Esophagus squamous epithelium (tissue), 5 donors: ENCODE measurements at regions not wholly inside any gene's neighbourhood (a gene's known extent, or its start where the extent isn't known, plus 50 kb on each side); places are given as distances from the start of the nearest gene placed in this dataset.

Source experiments
- DNase-seq: peaks from one replicate; lab custom pipeline; 2025; lab: John Stamatoyannopoulos, UW
- H3K27ac ChIP-seq, 4 donors: fragments of 200-600 bp; sonication (generic); one replicate each; pipeline ENCODE4 v1.5.1; 2016 to 2019; ENCODE audit warnings: mild to moderate bottlenecking in 1 of 4
- H3K27me3 ChIP-seq, 4 donors: fragments of 200-600 bp; sonication (generic); 1 replicate in 3 of 4; 2 replicates in 1 of 4; pipeline versions ENCODE4 v1.5.1 to v1.6.0; 2017 to 2021; ENCODE audit warnings: antibody characterized with exemption in 1 of 4
- H3K36me3 ChIP-seq, 3 donors: fragments of 200-600 bp; sonication (generic); one replicate each; pipeline ENCODE4 v1.5.1; 2016 to 2019
- H3K4me1 ChIP-seq, 3 donors: fragments of 200-600 bp; sonication (generic); one replicate each; pipeline ENCODE4 v1.5.1; 2017 to 2019
- H3K4me3 ChIP-seq, 4 donors: fragments of 200-600 bp; sonication (generic); 1 replicate in 3 of 4; 2 replicates in 1 of 4; pipeline ENCODE4 v1.5.1; 2016 to 2019; ENCODE audit warnings: mild to moderate bottlenecking in 2 of 4, moderate library complexity in 1 of 4
- H3K9me3 ChIP-seq, 3 donors: fragments of 200-600 bp; sonication (generic); one replicate each; pipeline ENCODE4 v1.5.1; 2016 to 2019
- POLR2A ChIP-seq, 4 donors: fragments of 450-650 bp; IDR thresholded peaks; one replicate each; pipeline ENCODE4 v1.6.1; 2017; ENCODE audit warnings: antibody characterized with exemption in 4 of 4, mild to moderate bottlenecking in 4 of 4, moderate library complexity in 3 of 4
- WGBS, 2 donors: methylation state at CpG; one replicate each; pipeline ENCODE4 v1.1.5; 2018; 5-methylcytosine and 5-hydroxymethylcytosine counted together
- intact Hi-C: fragments of 100-400 bp; cut with DNase I; formaldehyde crosslinking; loops from one replicate; pipeline ENCODE4 v1.15.0; 2022
- TF ChIP-seq, protein P1 (sequence below), 6 experiments: fragments of 450-650 bp in 4 of 6; fragments of 200-600 bp in 2 of 6; sonication (generic) in 2 of 6; IDR thresholded peaks; one replicate each; pipeline ENCODE4 v1.5.1; 2016 to 2019; ENCODE audit warnings: antibody characterized with exemption in 6 of 6, mild to moderate bottlenecking in 4 of 6, moderate library complexity in 4 of 6
- donor health status: DM: yes; HTN: yes; CAD: no.

DNA sequence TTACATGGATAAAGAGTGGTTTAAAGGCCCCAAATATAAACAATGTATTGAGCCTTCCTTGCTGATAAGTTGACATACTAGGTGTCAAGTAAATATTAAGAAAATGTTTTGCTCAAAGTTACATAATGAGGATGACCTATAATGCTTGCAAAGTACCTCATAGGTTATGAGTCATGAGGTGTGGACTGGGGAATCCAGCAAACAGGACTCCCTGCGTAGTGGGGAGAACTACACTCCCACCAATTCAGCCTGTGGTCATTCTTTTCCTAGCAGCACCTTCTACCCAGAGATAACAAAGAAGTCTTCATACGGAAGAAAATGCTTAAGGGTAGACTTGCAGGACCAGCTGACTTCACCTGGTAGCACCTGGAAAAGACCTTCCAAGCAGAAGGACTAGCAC is 418.9 kb upstream of the CPEB2 start:
- Histone ChIP-seq H3K9me3 (no peaks in the 10 kb centered on the region), H3K27me3 (no peaks in the 10 kb centered on the region), H3K4me1 (no peaks in the 10 kb centered on the region), H3K27ac (no peak overlapping the region), H3K4me3 (no peak overlapping the region), H3K36me3 (no peaks in the 10 kb centered on the region)
- no peak for DNase-seq
- intact Hi-C loops = no loop called here
- 54 to 61% methylated on average over 2 of the region's 2 CpGs for WGBS, 2 donors
- TF ChIP-seq, protein P1, sequence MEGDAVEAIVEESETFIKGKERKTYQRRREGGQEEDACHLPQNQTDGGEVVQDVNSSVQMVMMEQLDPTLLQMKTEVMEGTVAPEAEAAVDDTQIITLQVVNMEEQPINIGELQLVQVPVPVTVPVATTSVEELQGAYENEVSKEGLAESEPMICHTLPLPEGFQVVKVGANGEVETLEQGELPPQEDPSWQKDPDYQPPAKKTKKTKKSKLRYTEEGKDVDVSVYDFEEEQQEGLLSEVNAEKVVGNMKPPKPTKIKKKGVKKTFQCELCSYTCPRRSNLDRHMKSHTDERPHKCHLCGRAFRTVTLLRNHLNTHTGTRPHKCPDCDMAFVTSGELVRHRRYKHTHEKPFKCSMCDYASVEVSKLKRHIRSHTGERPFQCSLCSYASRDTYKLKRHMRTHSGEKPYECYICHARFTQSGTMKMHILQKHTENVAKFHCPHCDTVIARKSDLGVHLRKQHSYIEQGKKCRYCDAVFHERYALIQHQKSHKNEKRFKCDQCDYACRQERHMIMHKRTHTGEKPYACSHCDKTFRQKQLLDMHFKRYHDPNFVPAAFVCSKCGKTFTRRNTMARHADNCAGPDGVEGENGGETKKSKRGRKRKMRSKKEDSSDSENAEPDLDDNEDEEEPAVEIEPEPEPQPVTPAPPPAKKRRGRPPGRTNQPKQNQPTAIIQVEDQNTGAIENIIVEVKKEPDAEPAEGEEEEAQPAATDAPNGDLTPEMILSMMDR (IDR thresholded peaks at IDR 0.05) = no peak
- no peak for TF ChIP-seq POLR2A (IDR thresholded peaks at IDR 0.05)

DNA sequence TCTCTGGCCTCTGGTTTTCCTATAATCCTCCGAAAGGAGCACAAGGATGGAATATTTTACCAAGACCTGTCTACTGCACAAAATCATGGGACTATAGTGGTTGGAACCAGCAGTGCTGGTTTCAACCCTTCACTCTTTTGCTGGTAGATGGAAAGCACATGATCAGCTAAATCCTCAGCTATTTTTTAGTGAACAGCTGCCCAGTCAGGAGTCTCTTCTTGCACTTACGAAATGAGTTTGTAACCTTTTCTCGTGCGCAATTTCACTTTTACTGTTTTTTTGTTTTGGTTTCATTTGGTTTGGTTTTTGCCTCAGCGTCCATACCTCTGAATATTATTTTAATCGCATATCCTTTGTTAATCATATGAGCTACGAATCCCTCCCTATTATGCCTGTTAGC is 418.5 kb upstream of the CPEB2 start:
- Histone ChIP-seq H3K27ac (no peak overlapping the region), H3K9me3 (no peaks in the 10 kb centered on the region), H3K4me1 (no peaks in the 10 kb centered on the region), H3K27me3 (no peaks in the 10 kb centered on the region), H3K36me3 (no peaks in the 10 kb centered on the region), H3K4me3 (no peak overlapping the region)
- TF ChIP-seq, protein P1 (IDR thresholded peaks at IDR 0.05) = no peak
- TF ChIP-seq POLR2A (IDR thresholded peaks at IDR 0.05) = no peak
- WGBS, 2 donors = 86 to 88% methylated on average over 7 of the region's 7 CpGs
- intact Hi-C loops = no loop called here
- no peak for DNase-seq

DNA sequence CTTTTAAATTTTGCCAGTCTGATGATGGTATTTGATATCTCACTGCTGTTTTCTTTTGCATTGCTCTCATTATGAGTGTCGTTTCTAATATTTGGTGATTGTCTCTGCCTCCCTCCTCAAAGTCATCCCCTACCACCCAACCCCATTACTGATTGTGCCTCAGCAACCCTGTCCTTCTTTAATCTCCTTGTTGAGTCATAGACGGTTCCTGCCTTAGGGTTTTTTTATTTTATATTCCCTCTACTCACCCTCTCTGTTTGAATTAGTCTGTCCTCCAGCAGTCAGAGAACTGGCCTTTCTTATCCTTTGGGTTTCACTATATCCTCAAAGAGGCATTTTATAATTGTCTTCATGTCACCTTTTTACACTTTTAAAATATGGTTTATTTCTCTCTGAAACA is 409.3 kb upstream of the CPEB2 start:
- H3K36me3 ChIP-seq = no peaks in the 10 kb centered on the region
- 45 to 60% methylated on average over 2 of the region's 2 CpGs for WGBS, 2 donors

DNA sequence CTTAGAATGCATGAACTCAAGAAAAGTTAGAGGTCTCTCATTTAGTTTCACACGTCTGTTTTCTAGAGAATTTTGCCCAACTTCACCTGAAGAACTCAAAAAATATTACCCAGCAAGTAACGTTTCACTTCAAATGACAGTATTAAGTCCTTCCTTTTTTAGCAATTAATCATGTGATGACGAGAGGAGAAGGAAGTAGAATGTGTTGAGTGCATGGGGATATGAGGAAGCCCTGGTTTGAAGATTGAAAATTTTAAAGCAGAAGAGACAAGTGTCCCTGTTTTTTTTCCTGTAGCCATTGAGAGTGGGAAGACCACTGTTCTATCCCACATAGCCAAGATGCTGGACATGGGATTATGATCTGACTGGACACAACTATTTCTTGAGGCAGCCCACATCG is 406.3 kb upstream of the CPEB2 start:
- intact Hi-C loops = no loop called here
- WGBS, 2 donors = 34 to 39% methylated on average over 4 of the region's 4 CpGs
- no peaks in the 10 kb centered on the region for H3K9me3 ChIP-seq
- no peaks in the 10 kb centered on the region for H3K27me3 ChIP-seq
- no peak overlapping the region for H3K27ac ChIP-seq
- no peaks in the 10 kb centered on the region for H3K4me1 ChIP-seq
- no peak overlapping the region for H3K4me3 ChIP-seq
- DNase-seq = no peak
- TF ChIP-seq, protein P1 (IDR thresholded peaks at IDR 0.05) = no peak
- no peak for TF ChIP-seq POLR2A (IDR thresholded peaks at IDR 0.05)
- H3K36me3 ChIP-seq = no peaks in the 10 kb centered on the region

More for the DNA sequence above, 409.3 kb upstream of the CPEB2 start:
- no peaks in the 10 kb centered on the region for H3K27me3 ChIP-seq
- intact Hi-C loops = no loop called here
- H3K4me1 ChIP-seq = no peaks in the 10 kb centered on the region
- DNase-seq = no peak
- H3K4me3 ChIP-seq = no peak overlapping the region
- H3K9me3 ChIP-seq = no peaks in the 10 kb centered on the region
- no peak for TF ChIP-seq POLR2A (IDR thresholded peaks at IDR 0.05)
- TF ChIP-seq, protein P1 (IDR thresholded peaks at IDR 0.05) = no peak
- no peak overlapping the region for H3K27ac ChIP-seq

DNA sequence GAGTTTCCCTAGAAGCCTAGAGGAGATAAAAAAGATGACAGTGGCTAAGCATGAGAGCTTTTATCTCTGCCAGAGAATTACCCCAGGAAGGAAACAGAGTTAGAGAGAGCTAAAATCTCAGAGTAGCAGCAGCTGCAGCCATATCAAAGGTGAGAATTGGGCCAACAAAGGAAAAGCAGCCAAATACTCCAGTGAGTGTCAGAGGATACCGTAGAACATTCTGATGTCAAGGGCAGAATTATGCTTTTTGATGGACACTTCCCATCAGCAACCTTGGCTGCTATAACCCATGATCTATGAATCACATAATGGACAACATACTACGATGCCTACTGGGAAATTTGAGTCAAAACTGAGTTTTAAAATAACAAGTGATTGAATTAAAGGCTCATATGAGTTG is 405.8 kb upstream of the CPEB2 start:
- intact Hi-C loops = no loop called here
- H3K4me3 ChIP-seq = no peak overlapping the region
- WGBS, 2 donors = 85 to 87% methylated on average over 2 of the region's 2 CpGs

More for the DNA sequence above, 405.8 kb upstream of the CPEB2 start:
- no peak for DNase-seq
- TF ChIP-seq, protein P1 (IDR thresholded peaks at IDR 0.05) = no peak
- no peak for TF ChIP-seq POLR2A (IDR thresholded peaks at IDR 0.05)
- H3K27ac ChIP-seq = no peak overlapping the region
- no peaks in the 10 kb centered on the region for H3K27me3 ChIP-seq
- no peaks in the 10 kb centered on the region for H3K4me1 ChIP-seq
- H3K9me3 ChIP-seq = no peaks in the 10 kb centered on the region
- H3K36me3 ChIP-seq = no peaks in the 10 kb centered on the region
